ENCODE measurements at regions not wholly inside any gene's neighbourhood (a gene's known extent, or its start where the extent isn't known, plus 50 kb on each side); places are given as distances from the start of the nearest gene placed in this dataset.

DNA sequence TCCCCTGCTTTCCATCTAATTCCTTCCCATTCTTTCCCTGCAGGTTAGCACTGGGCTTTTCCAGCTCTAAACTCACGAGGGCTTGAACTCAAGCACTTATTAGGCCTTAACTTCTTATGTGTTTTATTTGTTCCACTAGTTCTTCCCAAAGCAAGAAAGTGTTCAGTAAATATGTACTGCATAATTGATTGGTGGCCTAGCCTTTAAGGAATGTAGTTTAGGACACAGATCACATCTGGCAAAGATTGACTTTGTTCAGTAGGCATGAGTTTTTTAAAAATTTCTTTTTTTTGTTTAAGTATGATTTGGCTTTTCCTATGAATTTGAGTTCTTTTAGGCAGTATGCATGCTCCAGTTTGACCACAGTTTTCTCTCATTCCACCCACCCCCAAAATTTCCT, 285.2 kb downstream of the NPR3 start:
- TF ChIP-seq Cebpa-rat (IDR thresholded peaks at IDR 0.05), result no peak
- Histone ChIP-seq H3K36me3 (no peaks in the 10 kb centered on the region), H3K9me3 (replicated peaks in 1 of 11) (peaks cover 0 to 3% (median 0%) of the 10 kb centered on the region in 11 experiments; a peak in 2 of 22 replicates), H4K20me1 (no peaks in the 10 kb centered on the region), H3K27me3 (no peaks in the 10 kb centered on the region), H3K27ac (no peak overlapping the region), H3K4me2 (no peak overlapping the region), H3K9ac (no peak overlapping the region), H3K4me3 (no peak overlapping the region), H3K4me1 (no peaks in the 10 kb centered on the region)

DNA sequence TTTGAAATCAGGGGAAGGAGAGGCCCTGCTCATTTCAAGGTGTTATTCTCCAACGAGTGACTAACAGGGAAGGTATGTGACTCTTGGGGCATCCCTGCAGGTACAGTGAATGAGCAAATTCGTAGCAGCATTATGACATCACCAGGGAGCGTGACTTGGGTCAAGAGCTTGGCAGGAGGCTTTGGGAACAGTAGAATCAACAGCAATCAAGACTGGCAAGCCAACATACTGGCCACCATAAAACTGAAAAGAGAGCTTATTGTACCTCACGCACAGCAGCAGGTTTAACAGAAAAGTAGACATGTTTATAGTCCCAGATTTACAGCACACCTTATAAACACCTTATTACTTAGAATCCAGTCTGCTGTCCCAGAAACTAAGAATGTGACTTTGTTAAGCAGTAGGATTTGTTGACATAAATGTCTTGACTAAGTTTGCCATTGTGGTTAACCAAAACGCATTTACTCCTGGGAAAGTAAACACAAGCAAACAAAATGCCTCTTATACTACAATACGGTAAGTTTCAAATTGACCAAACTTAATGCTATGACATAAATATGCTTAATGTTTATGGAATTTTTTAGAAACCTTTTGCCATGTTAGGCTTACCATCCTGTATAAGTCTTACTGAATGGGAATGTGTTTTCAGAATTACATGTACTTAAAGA, 297.8 kb downstream of the NPR3 start:
- Histone ChIP-seq H3K4me1 (no peaks in the 10 kb centered on the region), H4K20me1 (no peaks in the 10 kb centered on the region), H3K4me2 (no peak overlapping the region), H3K4me3 (no peak overlapping the region), H3K9ac (no peak overlapping the region), H3K9me3 (replicated peaks in 1 of 11) (peaks cover 9 to 27% (median 16%) of the 10 kb centered on the region in 11 experiments; a peak in 19 of 22 replicates), H3K27ac (no peak overlapping the region), H3K27me3 (no peaks in the 10 kb centered on the region), H3K36me3 (no peaks in the 10 kb centered on the region)
- no peak for TF ChIP-seq Cebpa-rat (IDR thresholded peaks at IDR 0.05)

- H3K4me2 ChIP-seq, result no peak overlapping the region
- no peaks in the 10 kb centered on the region for H3K4me1 ChIP-seq
- TF ChIP-seq Cebpa-rat (IDR thresholded peaks at IDR 0.05), result no peak
- H4K20me1 ChIP-seq, result no peaks in the 10 kb centered on the region
- no peak overlapping the region for H3K27ac ChIP-seq
- H3K4me3 ChIP-seq, result no peak overlapping the region
- H3K9ac ChIP-seq, result no peak overlapping the region
- peaks cover 2 to 14% (median 7%) of the 10 kb centered on the region in 11 experiments; a peak in 7 of 22 replicates for H3K9me3 ChIP-seq (replicated peaks in 1 of 11)
- H3K27me3 ChIP-seq, result no peaks in the 10 kb centered on the region
- no peaks in the 10 kb centered on the region for H3K36me3 ChIP-seq
Measured at GRCh38 chr5:33010846-33011245, 299.7 kb downstream of the NPR3 start.

GRCh38 chr5:33011801-33012200, 300.7 kb downstream of the NPR3 start:
- H3K4me3 ChIP-seq, result no peak overlapping the region
- H3K36me3 ChIP-seq, result no peaks in the 10 kb centered on the region
- H3K4me1 ChIP-seq, result no peaks in the 10 kb centered on the region
- no peak overlapping the region for H3K9ac ChIP-seq
- no peak overlapping the region for H3K27ac ChIP-seq
- no peaks in the 10 kb centered on the region for H4K20me1 ChIP-seq
- no peaks in the 10 kb centered on the region for H3K27me3 ChIP-seq
- no peak overlapping the region for H3K4me2 ChIP-seq
- H3K9me3 ChIP-seq (replicated peaks in 1 of 11), result peaks cover 0 to 11% (median 5%) of the 10 kb centered on the region in 11 experiments; a peak in 5 of 22 replicates
- no peak for TF ChIP-seq Cebpa-rat (IDR thresholded peaks at IDR 0.05)

GRCh38 chr5:33023649-33024048, 312.5 kb downstream of the NPR3 start:
- H3K4me2 ChIP-seq, result no peak overlapping the region
- H3K9me3 ChIP-seq (replicated peaks in 1 of 11), result 0 out of 22 replicates have a peak, but pooled peaks cover 0 to 3% (median 0%) of the 10 kb centered on the region in 11 experiments
- no peak overlapping the region for H3K27ac ChIP-seq
- no peaks in the 10 kb centered on the region for H3K27me3 ChIP-seq
- no peaks in the 10 kb centered on the region for H3K36me3 ChIP-seq
- no peaks in the 10 kb centered on the region for H3K4me1 ChIP-seq
- H4K20me1 ChIP-seq, result no peaks in the 10 kb centered on the region
- H3K9ac ChIP-seq, result no peak overlapping the region
- TF ChIP-seq Cebpa-rat (IDR thresholded peaks at IDR 0.05), result no peak
- no peak overlapping the region for H3K4me3 ChIP-seq

DNA sequence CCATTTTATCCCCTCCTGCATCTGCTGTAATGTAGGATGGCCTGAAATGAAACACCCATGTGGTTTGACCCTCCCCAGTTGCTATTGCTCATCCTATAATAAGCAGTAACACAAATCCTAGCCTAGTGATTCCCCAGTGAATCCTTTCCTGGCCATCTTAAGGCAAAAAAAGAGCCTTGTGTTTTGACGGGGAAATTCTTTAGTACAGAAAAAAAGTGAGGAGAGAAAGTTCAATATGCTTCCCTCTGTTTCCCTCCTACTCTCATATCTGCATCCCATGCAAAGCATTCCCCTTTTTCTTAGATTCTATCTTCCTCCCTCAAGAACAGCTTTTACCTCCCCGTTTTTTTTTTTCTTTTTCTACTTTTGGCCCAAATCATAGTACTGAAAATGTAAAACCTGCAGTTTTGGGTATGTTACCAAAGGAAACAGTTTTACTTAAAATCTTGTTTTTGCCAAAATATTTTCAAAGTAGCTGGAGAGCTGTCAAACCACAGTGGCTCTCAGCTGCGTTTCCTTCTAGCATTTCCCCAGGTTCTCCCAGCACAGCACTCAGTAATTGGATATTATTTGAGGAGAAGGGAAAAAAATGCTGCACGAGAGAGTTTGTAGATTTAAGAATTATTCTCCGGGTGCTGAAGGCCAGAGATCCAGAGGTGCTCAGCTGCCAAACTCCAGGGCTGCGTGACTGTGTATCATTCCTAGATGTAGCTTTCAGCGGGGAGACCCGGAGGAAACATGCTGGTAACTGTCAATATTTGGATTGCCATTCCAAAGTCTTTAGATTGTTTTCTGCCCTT, 321.4 kb downstream of the NPR3 start:
- Histone ChIP-seq H3K9ac (no peak overlapping the region), H3K9me3 (replicated peaks in 1 of 11) (0 out of 22 replicates have a peak, but pooled peaks cover 0 to 7% (median 0%) of the 10 kb centered on the region in 11 experiments), H3K27me3 (no peaks in the 10 kb centered on the region), H3K4me2 (no peak overlapping the region), H3K36me3 (no peaks in the 10 kb centered on the region), H3K27ac (no peak overlapping the region), H3K4me1 (no peaks in the 10 kb centered on the region), H4K20me1 (no peaks in the 10 kb centered on the region), H3K4me3 (no peak overlapping the region)
- no peak for TF ChIP-seq Cebpa-rat (IDR thresholded peaks at IDR 0.05)

DNA sequence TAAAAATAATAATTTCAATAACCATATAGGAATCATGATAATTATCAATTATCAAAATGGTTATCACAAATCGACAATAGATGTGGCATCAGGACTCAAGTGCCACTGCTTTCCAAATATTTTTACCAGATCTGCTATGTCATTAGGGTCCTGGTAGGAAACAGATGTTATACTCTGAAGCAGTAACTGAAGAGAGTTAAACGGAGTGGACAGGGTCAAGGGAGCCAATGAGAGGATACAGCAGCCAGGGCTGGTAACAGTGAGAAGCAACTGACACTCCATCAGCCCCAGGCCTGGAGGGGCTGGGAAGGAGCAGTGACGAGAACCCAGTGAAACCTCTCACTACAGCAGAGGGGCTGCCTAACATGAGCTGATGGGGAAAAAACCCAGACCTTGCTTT, 322.4 kb downstream of the NPR3 start:
- H3K36me3 ChIP-seq, result no peaks in the 10 kb centered on the region
- 0 out of 22 replicates have a peak, but pooled peaks cover 0 to 6% (median 0%) of the 10 kb centered on the region in 11 experiments for H3K9me3 ChIP-seq (replicated peaks in 1 of 11)
- no peak overlapping the region for H3K9ac ChIP-seq
- no peaks in the 10 kb centered on the region for H3K27me3 ChIP-seq
- no peaks in the 10 kb centered on the region for H3K4me1 ChIP-seq
- no peak for TF ChIP-seq Cebpa-rat (IDR thresholded peaks at IDR 0.05)
- no peak overlapping the region for H3K4me2 ChIP-seq
- no peaks in the 10 kb centered on the region for H4K20me1 ChIP-seq
- H3K27ac ChIP-seq, result no peak overlapping the region
- H3K4me3 ChIP-seq, result no peak overlapping the region

DNA sequence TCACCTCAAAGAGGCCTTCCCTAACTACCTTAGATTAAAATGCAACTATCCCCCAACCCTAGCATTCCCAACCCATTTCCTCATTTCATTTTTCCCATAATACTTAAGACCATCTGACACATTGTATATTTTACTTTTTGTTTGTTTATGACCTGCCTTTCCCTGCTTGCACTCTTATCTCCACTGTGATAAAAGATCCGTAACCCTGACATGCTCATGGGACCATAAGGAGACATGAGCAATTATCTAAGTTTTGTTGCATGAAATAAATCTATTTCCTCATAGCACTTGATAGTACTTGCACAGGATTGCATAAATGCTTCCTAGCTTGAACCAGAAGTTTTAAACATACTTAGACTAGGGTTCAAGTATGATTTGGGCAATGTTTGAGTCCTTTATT, 323.7 kb downstream of the NPR3 start:
- H3K9me3 ChIP-seq (replicated peaks in 1 of 11), result peaks cover 0 to 3% (median under 1%) of the 10 kb centered on the region in 11 experiments; a peak in 10 of 22 replicates
- no peak overlapping the region for H3K27ac ChIP-seq
- no peak for TF ChIP-seq Cebpa-rat (IDR thresholded peaks at IDR 0.05)
- no peaks in the 10 kb centered on the region for H4K20me1 ChIP-seq
- no peak overlapping the region for H3K4me2 ChIP-seq
- no peaks in the 10 kb centered on the region for H3K4me1 ChIP-seq
- no peak overlapping the region for H3K9ac ChIP-seq
- H3K27me3 ChIP-seq, result no peaks in the 10 kb centered on the region
- H3K4me3 ChIP-seq, result no peak overlapping the region
- H3K36me3 ChIP-seq, result no peaks in the 10 kb centered on the region

DNA sequence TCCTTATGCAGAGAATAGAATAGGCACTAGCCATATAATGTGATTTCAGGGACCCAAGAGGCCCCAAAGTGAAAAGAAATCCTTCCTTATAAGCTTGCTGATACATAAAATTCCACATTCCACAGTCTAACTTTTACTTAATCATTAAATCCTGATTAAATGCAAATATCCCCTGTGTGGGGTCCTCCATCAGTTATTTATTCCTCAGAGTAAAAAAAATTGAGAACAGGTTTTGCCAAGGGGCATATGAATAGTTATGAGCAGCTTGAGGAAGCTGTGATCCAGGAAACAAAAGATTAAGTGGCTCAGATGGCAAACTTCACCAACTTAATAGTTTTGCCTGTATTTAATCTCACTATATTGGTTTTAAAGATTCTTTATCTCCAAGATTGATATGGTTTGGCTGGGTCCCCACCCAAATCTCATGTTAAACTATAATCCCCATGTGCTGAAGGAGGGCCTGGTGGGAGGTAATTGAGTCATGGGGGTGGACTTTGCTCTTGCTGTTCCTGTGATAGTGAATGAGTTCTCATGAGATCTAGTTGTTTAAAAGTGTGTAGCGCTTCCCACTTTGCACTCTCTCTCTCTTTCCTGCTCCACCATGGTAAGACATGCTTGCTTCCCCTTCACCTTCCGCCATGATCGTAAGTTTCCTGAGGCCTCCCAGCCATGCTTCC, 324.9 kb downstream of the NPR3 start:
- no peak for TF ChIP-seq Cebpa-rat (IDR thresholded peaks at IDR 0.05)
- no peaks in the 10 kb centered on the region for H4K20me1 ChIP-seq
- no peak overlapping the region for H3K9ac ChIP-seq
- H3K36me3 ChIP-seq, result no peaks in the 10 kb centered on the region
- no peaks in the 10 kb centered on the region for H3K4me1 ChIP-seq
- H3K27me3 ChIP-seq, result no peaks in the 10 kb centered on the region
- peaks cover 12 to 15% (median 13%) of the 10 kb centered on the region in 11 experiments for H3K9me3 ChIP-seq (replicated peaks in 1 of 11)
- no peak overlapping the region for H3K4me2 ChIP-seq
- no peak overlapping the region for H3K4me3 ChIP-seq
- no peak overlapping the region for H3K27ac ChIP-seq

Measured in BLaER1 treated with 17β-estradiol and CSF1 and Interleukin-3, amounts not matched to agents 10 nM and 100 nM (cell line).